Nephron progenitor cell (in vitro differentiated cells): ENCODE measurements at regions not wholly inside any gene's neighbourhood (a gene's known extent, or its start where the extent isn't known, plus 50 kb on each side); places are given as distances from the start of the nearest gene placed in this dataset.
A peak's percentile ranks its signal among the peaks of the same experiment; 100 is the strongest.
"Not testable (repeated sequence)": the region's sequence is repeated elsewhere in the genome, so short reads cannot be mapped to it uniquely, and the experiment has no call there.

Source experiments
- DNase-seq: peaks from one replicate; pipeline ENCODE4 v3.0.0; 2021
- H3K27ac Mint-ChIP-seq: 2 replicates; pipeline ENCODE4 v1.8.0; 2021; ENCODE audit warnings: mild to moderate bottlenecking, moderate library complexity, mixed read lengths
- H3K27me3 Mint-ChIP-seq: 2 replicates; pipeline ENCODE4 v1.8.0; 2021; ENCODE audit warnings: mild to moderate bottlenecking, low read depth, mixed read lengths; ENCODE audit not compliant: poor library complexity
- H3K36me3 Mint-ChIP-seq: 2 replicates; pipeline ENCODE4 v1.8.0; 2021; ENCODE audit warnings: low read depth, mixed read lengths
- H3K4me1 Mint-ChIP-seq: 2 replicates; pipeline ENCODE4 v1.8.0; 2021; ENCODE audit warnings: mixed read lengths
- H3K4me3 Mint-ChIP-seq: 2 replicates; pipeline ENCODE4 v1.8.0; 2021; ENCODE audit warnings: mild to moderate bottlenecking, moderate library complexity, mixed read lengths
- H3K9me3 Mint-ChIP-seq: 2 replicates; pipeline ENCODE4 v1.8.0; 2021; ENCODE audit warnings: mild to moderate bottlenecking, moderate library complexity, mixed read lengths
- TF ChIP-seq, protein P1 (sequence below): fragments of 200-600 bp; sonication (generic); IDR thresholded peaks from 2 replicates; pipeline ENCODE4 v1.5.0; 2021; ENCODE audit warnings: antibody characterized with exemption

- no peaks in the 10 kb centered on the region for H3K36me3 Mint-ChIP-seq
- H3K27ac Mint-ChIP-seq, result peak overlapping the region; percentile 44
Observed at GRCh38 chr1:215433237-215433636, 133.9 kb upstream of the KCTD3 start.

DNA sequence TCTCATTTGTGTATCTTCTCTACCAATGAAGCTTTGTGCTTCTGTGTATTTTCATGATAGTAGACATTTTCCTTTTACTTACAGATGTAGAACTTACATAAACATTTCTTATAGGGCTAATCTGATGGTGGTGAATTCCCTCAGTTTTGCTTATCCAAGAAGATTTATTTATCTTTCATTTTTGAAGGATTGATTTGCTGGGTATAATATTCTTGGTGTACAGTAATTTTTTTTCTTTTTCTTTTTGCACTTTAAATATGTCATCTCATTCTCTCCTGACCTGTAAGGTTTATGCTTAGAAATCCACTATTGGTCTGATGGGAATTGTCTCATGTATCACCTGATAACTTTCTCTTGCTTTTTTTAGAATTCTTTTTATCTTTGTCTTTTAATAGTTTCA lies 127.6 kb upstream of the KCTD3 start:
- H3K9me3 Mint-ChIP-seq, result peaks cover 17% of the 10 kb centered on the region
- TF ChIP-seq, protein P1, sequence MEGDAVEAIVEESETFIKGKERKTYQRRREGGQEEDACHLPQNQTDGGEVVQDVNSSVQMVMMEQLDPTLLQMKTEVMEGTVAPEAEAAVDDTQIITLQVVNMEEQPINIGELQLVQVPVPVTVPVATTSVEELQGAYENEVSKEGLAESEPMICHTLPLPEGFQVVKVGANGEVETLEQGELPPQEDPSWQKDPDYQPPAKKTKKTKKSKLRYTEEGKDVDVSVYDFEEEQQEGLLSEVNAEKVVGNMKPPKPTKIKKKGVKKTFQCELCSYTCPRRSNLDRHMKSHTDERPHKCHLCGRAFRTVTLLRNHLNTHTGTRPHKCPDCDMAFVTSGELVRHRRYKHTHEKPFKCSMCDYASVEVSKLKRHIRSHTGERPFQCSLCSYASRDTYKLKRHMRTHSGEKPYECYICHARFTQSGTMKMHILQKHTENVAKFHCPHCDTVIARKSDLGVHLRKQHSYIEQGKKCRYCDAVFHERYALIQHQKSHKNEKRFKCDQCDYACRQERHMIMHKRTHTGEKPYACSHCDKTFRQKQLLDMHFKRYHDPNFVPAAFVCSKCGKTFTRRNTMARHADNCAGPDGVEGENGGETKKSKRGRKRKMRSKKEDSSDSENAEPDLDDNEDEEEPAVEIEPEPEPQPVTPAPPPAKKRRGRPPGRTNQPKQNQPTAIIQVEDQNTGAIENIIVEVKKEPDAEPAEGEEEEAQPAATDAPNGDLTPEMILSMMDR, result no peak
- no peaks in the 10 kb centered on the region for H3K36me3 Mint-ChIP-seq
- H3K27ac Mint-ChIP-seq, result no peak overlapping the region
- no peak overlapping the region for H3K4me3 Mint-ChIP-seq
- DNase-seq, result no peak
- no peaks in the 10 kb centered on the region for H3K27me3 Mint-ChIP-seq
- no peaks in the 10 kb centered on the region for H3K4me1 Mint-ChIP-seq

More at GRCh38 chr1:215433237-215433636, 133.9 kb upstream of the KCTD3 start:
- DNase-seq, result no peak
- peaks cover 7% of the 10 kb centered on the region for H3K27me3 Mint-ChIP-seq
- TF ChIP-seq, protein P1, result no peak
- H3K9me3 Mint-ChIP-seq, result peaks cover 7% of the 10 kb centered on the region
- peaks cover 5% of the 10 kb centered on the region for H3K4me1 Mint-ChIP-seq
- no peak overlapping the region for H3K4me3 Mint-ChIP-seq

DNA sequence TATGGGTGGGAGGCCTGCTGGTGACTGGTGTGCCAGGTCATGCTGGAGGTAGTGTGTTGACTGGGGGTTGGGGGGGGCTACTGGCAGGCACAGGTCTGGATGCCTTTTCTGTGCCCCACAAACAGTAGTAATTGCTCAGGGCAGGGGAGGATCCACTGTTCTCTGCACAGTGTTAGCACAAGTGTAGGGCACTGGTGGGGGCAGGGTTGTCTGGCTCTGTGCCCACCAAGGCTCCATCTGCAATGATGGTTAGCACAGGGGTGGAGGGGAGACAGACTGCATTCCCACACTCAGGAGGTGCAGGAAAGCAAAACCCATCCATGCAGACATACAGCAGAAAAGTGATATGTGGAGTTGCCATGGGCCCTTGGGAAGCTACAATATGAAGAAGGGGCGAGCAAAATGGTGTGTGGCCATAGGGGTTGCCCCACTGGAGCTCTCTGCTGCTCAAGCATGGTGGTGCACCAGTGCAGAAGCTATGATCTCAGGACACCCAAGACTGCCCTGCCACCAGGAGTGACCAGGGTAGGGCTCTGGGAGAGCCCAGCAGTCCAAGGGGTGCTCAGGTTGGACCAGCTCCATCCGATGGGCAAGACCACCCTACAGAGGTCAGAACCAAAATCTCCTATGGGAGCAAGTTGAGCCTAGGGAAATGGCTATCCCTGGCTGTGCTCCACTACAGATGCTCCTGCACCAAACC lies 122.2 kb upstream of the KCTD3 start:
- Mint-ChIP-seq H3K36me3 (no peaks in the 10 kb centered on the region), H3K4me3 (no peak overlapping the region), H3K27ac (no peak overlapping the region), H3K4me1 (no peaks in the 10 kb centered on the region), H3K9me3 (peaks cover 4% of the 10 kb centered on the region), H3K27me3 (no peaks in the 10 kb centered on the region)
- no peak for DNase-seq
- TF ChIP-seq, protein P1, result no peak

DNA sequence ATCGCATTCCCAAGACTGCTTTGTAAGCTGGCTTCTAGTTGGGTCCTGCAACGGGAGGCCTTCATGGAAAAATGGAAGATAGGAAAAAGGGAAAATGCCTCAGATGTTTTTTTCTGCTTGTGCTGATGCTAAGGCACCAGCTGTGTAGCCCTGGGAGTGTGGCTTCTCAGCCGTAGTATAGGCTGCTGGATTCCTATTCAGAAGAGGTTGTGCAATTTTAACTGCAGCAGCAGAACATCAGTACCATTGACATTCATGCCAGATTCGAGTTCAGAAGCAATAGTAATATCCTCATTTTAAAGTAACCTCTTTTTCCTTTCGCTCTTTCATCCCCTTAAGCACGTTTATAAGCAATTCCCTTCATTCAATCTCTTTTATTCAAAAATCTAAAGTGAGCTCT lies 119.1 kb upstream of the KCTD3 start:
- not testable (repeated sequence) for H3K4me3 Mint-ChIP-seq, H3K27ac Mint-ChIP-seq, H3K9me3 Mint-ChIP-seq, H3K36me3 Mint-ChIP-seq, DNase-seq, H3K4me1 Mint-ChIP-seq, H3K27me3 Mint-ChIP-seq

GRCh38 chr1:215449147-215449546 lies 118.0 kb upstream of the KCTD3 start:
- not testable (repeated sequence) for H3K4me3 Mint-ChIP-seq, H3K36me3 Mint-ChIP-seq, H3K27me3 Mint-ChIP-seq, H3K9me3 Mint-ChIP-seq, DNase-seq, H3K4me1 Mint-ChIP-seq, H3K27ac Mint-ChIP-seq

GRCh38 chr1:215453440-215453839 lies 113.7 kb upstream of the KCTD3 start:
- DNase-seq, result no peak
- no peaks in the 10 kb centered on the region for H3K27me3 Mint-ChIP-seq
- no peaks in the 10 kb centered on the region for H3K9me3 Mint-ChIP-seq
- no peaks in the 10 kb centered on the region for H3K36me3 Mint-ChIP-seq
- TF ChIP-seq, protein P1, result no peak
- H3K4me1 Mint-ChIP-seq, result no peaks in the 10 kb centered on the region
- no peak overlapping the region for H3K27ac Mint-ChIP-seq
- H3K4me3 Mint-ChIP-seq, result no peak overlapping the region

DNA sequence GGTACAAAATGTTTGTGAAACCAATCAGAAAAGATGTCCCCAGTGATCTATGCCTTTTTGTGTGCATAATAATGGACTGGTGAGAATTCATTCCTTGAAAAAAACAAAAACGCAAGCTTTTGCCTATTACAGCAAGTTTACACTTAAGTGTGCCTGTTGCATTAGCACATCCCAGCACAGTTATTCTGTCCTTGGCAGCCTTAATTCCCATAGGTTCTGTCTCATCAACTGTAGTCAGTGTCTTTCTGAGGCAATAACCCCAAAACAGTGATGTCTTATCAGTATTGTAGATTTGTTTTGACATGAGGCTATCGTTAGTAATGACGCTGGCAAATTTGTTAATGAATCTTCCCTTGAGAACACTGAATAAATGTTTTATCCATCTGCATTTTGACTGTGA lies 109.9 kb upstream of the KCTD3 start:
- H3K4me3 Mint-ChIP-seq, result no peak overlapping the region
- H3K9me3 Mint-ChIP-seq, result no peaks in the 10 kb centered on the region
- no peaks in the 10 kb centered on the region for H3K27me3 Mint-ChIP-seq
- no peaks in the 10 kb centered on the region for H3K36me3 Mint-ChIP-seq
- TF ChIP-seq, protein P1, result no peak
- H3K27ac Mint-ChIP-seq, result no peak overlapping the region
- no peak for DNase-seq
- no peaks in the 10 kb centered on the region for H3K4me1 Mint-ChIP-seq
